ENCODE measurements at regions not wholly inside any gene's neighbourhood (a gene's known extent, or its start where the extent isn't known, plus 50 kb on each side); places are given as distances from the start of the nearest gene placed in this dataset.

DNA sequence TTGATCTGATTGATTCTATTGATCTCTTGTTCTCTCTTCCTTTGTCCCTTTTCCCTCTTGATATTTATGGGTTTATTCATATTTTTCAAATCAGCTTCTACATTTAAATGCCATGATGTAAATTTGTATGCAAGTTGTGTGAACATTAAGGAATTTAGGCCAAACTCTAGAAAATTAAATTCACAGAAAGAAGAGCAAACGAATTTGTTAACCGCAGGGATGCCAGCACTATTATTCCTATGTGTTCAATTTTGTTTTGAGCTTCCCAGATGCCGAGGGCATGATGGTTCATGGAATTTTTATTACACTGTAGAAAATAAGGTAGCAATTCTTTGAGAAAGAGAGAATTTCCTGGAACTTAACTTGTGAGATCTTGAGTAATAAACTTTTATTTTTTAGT lies 220.9 kb downstream of the BUB3 start:
- H3K9ac ChIP-seq (ENCODE audit: insufficient read depth in 1 of 2, low read depth in 2 of 2, low read length in 2 of 2): no peak overlapping the region
- H4K20me1 ChIP-seq (replicated peaks; ENCODE audit: control insufficient read depth, insufficient read depth, low read length): no peaks in the 10 kb centered on the region
- H3K27ac ChIP-seq (ENCODE audit: extremely low read depth, low read depth, low read length): no peak overlapping the region
- CTCF ChIA-PET (ENCODE audit: low intra/inter-chr PET ratio): no interaction called here
- no peak for TF ChIP-seq SMARCA5 (IDR thresholded peaks at IDR 0.05)
- no peak for TF ChIP-seq ZNF699 (CRISPR knock-in tag; IDR thresholded peaks at IDR 0.05; ENCODE audit: insufficient replicate concordance)
- no peaks in the 10 kb centered on the region for H3K9me1 ChIP-seq (ENCODE audit: control insufficient read depth, insufficient read depth, low read length)
- no peak overlapping the region for H2AFZ ChIP-seq (ENCODE audit: low read depth, low read length)
- POLR2A ChIA-PET: no interaction called here
- ATAC-seq: no peak
- 0% methylated on average over 3 of the region's 3 CpGs for WGBS (ENCODE audit: insufficient coverage, low coverage, missing lambda C conversion rate)
- BruUV-seq (replicated peaks): no TSS peak
- H3K9me3 ChIP-seq (replicated peaks; ENCODE audit: control insufficient read depth, insufficient read depth, low read depth, low read length): no peaks in the 10 kb centered on the region
- FAIRE-seq: no peak
- H3K79me2 ChIP-seq (ENCODE audit: control insufficient read depth, insufficient read depth, low read length): no peaks in the 10 kb centered on the region
- no peaks in the 10 kb centered on the region for H3K4me1 ChIP-seq (replicated peaks in 1 of 2; ENCODE audit: control insufficient read depth in 2 of 2, insufficient read depth in 2 of 2, low read length in 2 of 2)
- no peaks in the 10 kb centered on the region for H3K36me3 ChIP-seq (ENCODE audit: control insufficient read depth, insufficient read depth, low read length)
- in situ Hi-C loops (cut with MboI): no loop called here
- H3K4me3 ChIP-seq: no peak overlapping the region
- H3K27me3 ChIP-seq (ENCODE audit: control insufficient read depth in 2 of 2, insufficient read depth in 2 of 2, low read length in 2 of 2): no peaks in the 10 kb centered on the region; a peak in 1 of 5 replicates
- intact Hi-C loops (cut with micrococcal nuclease): no loop called here
- no peak for DNase-seq (ENCODE audit: extremely low read depth in 1 of 4, low spot score in 3 of 4)
- no peak overlapping the region for H3K4me2 ChIP-seq (ENCODE audit: insufficient read depth, low read length)

DNA sequence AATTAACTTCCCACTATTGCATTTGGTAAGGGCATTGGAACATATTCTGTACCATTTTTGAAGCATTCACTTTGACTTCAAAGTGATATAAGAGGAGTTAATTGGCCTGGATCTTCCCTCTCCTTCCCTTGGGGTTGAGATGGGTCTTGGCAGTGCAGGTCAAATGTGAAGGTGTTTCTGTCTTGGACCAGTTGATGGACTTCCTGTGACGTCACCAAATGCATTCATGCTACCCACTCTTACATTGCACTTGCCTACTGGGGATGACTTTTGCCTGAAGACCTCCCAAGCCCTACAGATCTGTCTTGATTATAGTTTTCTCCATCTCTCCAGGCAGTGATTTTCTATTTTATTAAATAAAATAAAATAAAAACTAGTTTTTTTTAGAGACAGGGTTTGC lies 221.5 kb downstream of the BUB3 start:
- H3K4me1 ChIP-seq (replicated peaks in 1 of 2; ENCODE audit: control insufficient read depth in 2 of 2, insufficient read depth in 2 of 2, low read length in 2 of 2): no peaks in the 10 kb centered on the region
- intact Hi-C loops (cut with micrococcal nuclease) (no loop called here), in situ Hi-C loops (cut with MboI) (no loop called here)
- H3K4me2 ChIP-seq (ENCODE audit: insufficient read depth, low read length): no peak overlapping the region
- no peak overlapping the region for H3K9ac ChIP-seq (ENCODE audit: insufficient read depth in 1 of 2, low read depth in 2 of 2, low read length in 2 of 2)
- H3K27ac ChIP-seq (ENCODE audit: extremely low read depth, low read depth, low read length): no peak overlapping the region
- DNase-seq (ENCODE audit: extremely low read depth in 1 of 4, low spot score in 3 of 4) (no peak), ATAC-seq (no peak), FAIRE-seq (no peak)
- no peaks in the 10 kb centered on the region for H3K79me2 ChIP-seq (ENCODE audit: control insufficient read depth, insufficient read depth, low read length)
- H4K20me1 ChIP-seq (replicated peaks; ENCODE audit: control insufficient read depth, insufficient read depth, low read length): no peaks in the 10 kb centered on the region
- ChIA-PET CTCF (ENCODE audit: low intra/inter-chr PET ratio) (no interaction called here), POLR2A (no interaction called here)
- no peak overlapping the region for H3K4me3 ChIP-seq
- H3K9me3 ChIP-seq (replicated peaks; ENCODE audit: control insufficient read depth, insufficient read depth, low read depth, low read length): no peaks in the 10 kb centered on the region
- H2AFZ ChIP-seq (ENCODE audit: low read depth, low read length): no peak overlapping the region
- no peaks in the 10 kb centered on the region; a peak in 1 of 5 replicates for H3K27me3 ChIP-seq (ENCODE audit: control insufficient read depth in 2 of 2, insufficient read depth in 2 of 2, low read length in 2 of 2)
- 0% methylated on average over 1 of the region's 1 CpG for WGBS (ENCODE audit: insufficient coverage, low coverage, missing lambda C conversion rate)
- H3K36me3 ChIP-seq (ENCODE audit: control insufficient read depth, insufficient read depth, low read length): no peaks in the 10 kb centered on the region
- no TSS peak for BruUV-seq (replicated peaks)
- H3K9me1 ChIP-seq (ENCODE audit: control insufficient read depth, insufficient read depth, low read length): no peaks in the 10 kb centered on the region
- TF ChIP-seq, protein P1, sequence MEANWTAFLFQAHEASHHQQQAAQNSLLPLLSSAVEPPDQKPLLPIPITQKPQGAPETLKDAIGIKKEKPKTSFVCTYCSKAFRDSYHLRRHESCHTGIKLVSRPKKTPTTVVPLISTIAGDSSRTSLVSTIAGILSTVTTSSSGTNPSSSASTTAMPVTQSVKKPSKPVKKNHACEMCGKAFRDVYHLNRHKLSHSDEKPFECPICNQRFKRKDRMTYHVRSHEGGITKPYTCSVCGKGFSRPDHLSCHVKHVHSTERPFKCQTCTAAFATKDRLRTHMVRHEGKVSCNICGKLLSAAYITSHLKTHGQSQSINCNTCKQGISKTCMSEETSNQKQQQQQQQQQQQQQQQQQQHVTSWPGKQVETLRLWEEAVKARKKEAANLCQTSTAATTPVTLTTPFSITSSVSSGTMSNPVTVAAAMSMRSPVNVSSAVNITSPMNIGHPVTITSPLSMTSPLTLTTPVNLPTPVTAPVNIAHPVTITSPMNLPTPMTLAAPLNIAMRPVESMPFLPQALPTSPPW (CRISPR knock-in tag; IDR thresholded peaks at IDR 0.05): no peak
- TF ChIP-seq, protein P2, sequence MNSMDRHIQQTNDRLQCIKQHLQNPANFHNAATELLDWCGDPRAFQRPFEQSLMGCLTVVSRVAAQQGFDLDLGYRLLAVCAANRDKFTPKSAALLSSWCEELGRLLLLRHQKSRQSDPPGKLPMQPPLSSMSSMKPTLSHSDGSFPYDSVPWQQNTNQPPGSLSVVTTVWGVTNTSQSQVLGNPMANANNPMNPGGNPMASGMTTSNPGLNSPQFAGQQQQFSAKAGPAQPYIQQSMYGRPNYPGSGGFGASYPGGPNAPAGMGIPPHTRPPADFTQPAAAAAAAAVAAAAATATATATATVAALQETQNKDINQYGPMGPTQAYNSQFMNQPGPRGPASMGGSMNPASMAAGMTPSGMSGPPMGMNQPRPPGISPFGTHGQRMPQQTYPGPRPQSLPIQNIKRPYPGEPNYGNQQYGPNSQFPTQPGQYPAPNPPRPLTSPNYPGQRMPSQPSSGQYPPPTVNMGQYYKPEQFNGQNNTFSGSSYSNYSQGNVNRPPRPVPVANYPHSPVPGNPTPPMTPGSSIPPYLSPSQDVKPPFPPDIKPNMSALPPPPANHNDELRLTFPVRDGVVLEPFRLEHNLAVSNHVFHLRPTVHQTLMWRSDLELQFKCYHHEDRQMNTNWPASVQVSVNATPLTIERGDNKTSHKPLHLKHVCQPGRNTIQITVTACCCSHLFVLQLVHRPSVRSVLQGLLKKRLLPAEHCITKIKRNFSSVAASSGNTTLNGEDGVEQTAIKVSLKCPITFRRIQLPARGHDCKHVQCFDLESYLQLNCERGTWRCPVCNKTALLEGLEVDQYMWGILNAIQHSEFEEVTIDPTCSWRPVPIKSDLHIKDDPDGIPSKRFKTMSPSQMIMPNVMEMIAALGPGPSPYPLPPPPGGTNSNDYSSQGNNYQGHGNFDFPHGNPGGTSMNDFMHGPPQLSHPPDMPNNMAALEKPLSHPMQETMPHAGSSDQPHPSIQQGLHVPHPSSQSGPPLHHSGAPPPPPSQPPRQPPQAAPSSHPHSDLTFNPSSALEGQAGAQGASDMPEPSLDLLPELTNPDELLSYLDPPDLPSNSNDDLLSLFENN (IDR thresholded peaks at IDR 0.05; ENCODE audit: low read depth in 2 of 2, low read length in 2 of 2): no peak
- TF ChIP-seq ZNF696 (CRISPR knock-in tag; conservative IDR thresholded peaks at IDR 0.05): no peak
- no peak for TF ChIP-seq ETV6 (IDR thresholded peaks at IDR 0.05; ENCODE audit: borderline replicate concordance in 1 of 2, low read depth in 2 of 2, low read length in 1 of 2)
- no peak for TF ChIP-seq ETV6 (CRISPR knock-in tag; IDR thresholded peaks at IDR 0.05; ENCODE audit: borderline replicate concordance)
- no peak for TF ChIP-seq RNF2 (IDR thresholded peaks at IDR 0.05)
- no peak for TF ChIP-seq CREB1 (IDR thresholded peaks at IDR 0.05)
- no peak for TF ChIP-seq CREB1 (CRISPR knock-in tag; IDR thresholded peaks at IDR 0.05)
- no peak for TF ChIP-seq LCOR (CRISPR knock-in tag; IDR thresholded peaks at IDR 0.05)
- no peak for TF ChIP-seq ZKSCAN8 (CRISPR knock-in tag; IDR thresholded peaks at IDR 0.05)
